Smooth muscle cell (in vitro differentiated cells): ENCODE measurements at regions not wholly inside any gene's neighbourhood (a gene's known extent, or its start where the extent isn't known, plus 50 kb on each side); places are given as distances from the start of the nearest gene placed in this dataset.

ENCODE experiments used
- DNase-seq: peaks from one replicate; lab custom pipeline; 2025; ENCODE audit not compliant: unreplicated experiment; lab: John Stamatoyannopoulos, UW
- H2AFZ ChIP-seq: fragments of 200-600 bp; sonication (generic); 2 replicates; pipeline ENCODE4 v1.6.0; 2016; ENCODE audit warnings: antibody characterized with exemption, low read depth, mild to moderate bottlenecking
- H3F3A ChIP-seq: fragments of 200-600 bp; sonication (generic); 2 replicates; pipeline ENCODE4 v1.6.0; 2017; ENCODE audit warnings: antibody characterized with exemption, low read depth
- H3K27ac ChIP-seq: fragments of 200-600 bp; sonication (generic); 2 replicates; pipeline ENCODE4 v1.5.1; 2016; ENCODE audit warnings: low read depth, mild to moderate bottlenecking
- H3K27me3 ChIP-seq: fragments of 200-600 bp; sonication (generic); 2 replicates; pipeline ENCODE4 v1.6.1; 2016; ENCODE audit warnings: low read depth, mild to moderate bottlenecking
- H3K36me3 ChIP-seq: fragments of 200-600 bp; sonication (generic); 2 replicates; pipeline ENCODE4 v1.5.1; 2016; ENCODE audit warnings: low read depth
- H3K4me1 ChIP-seq: fragments of 200-600 bp; sonication (generic); 2 replicates; pipeline ENCODE4 v1.5.1; 2016; ENCODE audit warnings: low read depth
- H3K4me2 ChIP-seq: fragments of 200-600 bp; sonication (generic); 2 replicates; pipeline ENCODE4 v1.6.0; 2016; ENCODE audit warnings: mild to moderate bottlenecking
- H3K4me3 ChIP-seq: fragments of 200-600 bp; sonication (generic); 2 replicates; pipeline ENCODE4 v1.5.1; 2016; ENCODE audit warnings: mild to moderate bottlenecking
- H3K79me2 ChIP-seq: fragments of 200-600 bp; sonication (generic); 2 replicates; pipeline ENCODE4 v1.6.0; 2016; ENCODE audit warnings: low read depth, mild to moderate bottlenecking
- H3K9ac ChIP-seq: fragments of 200-600 bp; sonication (generic); 2 replicates; pipeline ENCODE4 v1.6.0; 2016; ENCODE audit warnings: low read depth
- H3K9me3 ChIP-seq: fragments of 200-600 bp; sonication (generic); replicated peaks from 2 replicates; pipeline ENCODE4 v1.5.1; 2016; ENCODE audit warnings: low read depth
- H4K20me1 ChIP-seq: fragments of 200-600 bp; sonication (generic); 2 replicates; pipeline ENCODE4 v1.6.0; 2016; ENCODE audit warnings: low read depth
- WGBS: methylation state at CpG from one replicate; pipeline ENCODE4 v1.1.7; 2016; ENCODE audit warnings: low lambda C conversion rate; 5-methylcytosine and 5-hydroxymethylcytosine counted together
- TF ChIP-seq, protein P1 (sequence below): fragments of 200-600 bp; sonication (generic); IDR thresholded peaks from 2 replicates; pipeline ENCODE4 v1.5.1; 2017; ENCODE audit warnings: borderline replicate concordance, mild to moderate bottlenecking, antibody characterized with exemption; ENCODE audit not compliant: insufficient read depth, poor library complexity, severe bottlenecking

DNA sequence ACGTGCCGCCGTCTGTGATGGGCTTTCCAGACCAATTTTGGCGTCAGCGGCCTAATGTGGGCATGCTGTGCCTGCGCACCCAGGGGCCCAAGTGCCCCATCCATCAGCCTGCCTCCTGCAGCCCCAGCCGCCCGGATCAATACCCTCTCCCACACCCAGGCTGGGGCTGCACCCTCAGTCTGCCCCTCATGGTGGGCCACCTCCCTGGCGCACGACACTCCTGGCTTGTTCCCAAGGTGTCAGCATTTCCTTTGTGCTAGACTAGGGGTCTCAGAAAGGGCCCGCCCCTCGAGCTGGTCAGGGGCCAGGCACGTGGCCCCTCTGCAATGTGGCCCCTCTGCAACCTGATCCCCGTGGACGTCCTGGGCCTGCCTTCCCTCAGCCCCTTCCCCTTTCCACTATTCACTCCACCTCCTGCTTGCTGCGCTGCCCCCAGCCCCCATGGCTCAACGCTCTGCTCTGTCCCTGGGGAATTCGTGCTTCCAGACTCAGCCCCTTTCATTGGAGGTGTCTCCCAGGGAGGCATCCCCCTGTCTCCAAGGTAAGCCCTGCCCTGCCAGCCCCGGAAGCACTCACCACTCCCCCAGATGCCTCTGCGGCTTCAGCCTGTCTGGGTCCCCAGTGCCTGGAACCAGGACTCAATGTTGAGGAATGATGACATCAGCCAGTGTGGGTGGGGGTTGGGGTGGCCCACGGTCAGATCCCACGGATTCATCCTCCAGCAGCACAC, 130.8 kb downstream of the HMX1 start:
- 84% methylated on average over 22 of the region's 22 CpGs for WGBS
- no peaks in the 10 kb centered on the region for H3K27me3 ChIP-seq
- no peaks in the 10 kb centered on the region for H3K9me3 ChIP-seq
- H3K36me3 ChIP-seq: no peaks in the 10 kb centered on the region
- peaks cover 16% of the 10 kb centered on the region for H3K4me1 ChIP-seq
- no peak overlapping the region for H3K9ac ChIP-seq
- H3K4me2 ChIP-seq: no peak overlapping the region
- no peak overlapping the region for H3K4me3 ChIP-seq
- H4K20me1 ChIP-seq: no peaks in the 10 kb centered on the region
- H3K27ac ChIP-seq: no peak overlapping the region
- TF ChIP-seq, protein P1, sequence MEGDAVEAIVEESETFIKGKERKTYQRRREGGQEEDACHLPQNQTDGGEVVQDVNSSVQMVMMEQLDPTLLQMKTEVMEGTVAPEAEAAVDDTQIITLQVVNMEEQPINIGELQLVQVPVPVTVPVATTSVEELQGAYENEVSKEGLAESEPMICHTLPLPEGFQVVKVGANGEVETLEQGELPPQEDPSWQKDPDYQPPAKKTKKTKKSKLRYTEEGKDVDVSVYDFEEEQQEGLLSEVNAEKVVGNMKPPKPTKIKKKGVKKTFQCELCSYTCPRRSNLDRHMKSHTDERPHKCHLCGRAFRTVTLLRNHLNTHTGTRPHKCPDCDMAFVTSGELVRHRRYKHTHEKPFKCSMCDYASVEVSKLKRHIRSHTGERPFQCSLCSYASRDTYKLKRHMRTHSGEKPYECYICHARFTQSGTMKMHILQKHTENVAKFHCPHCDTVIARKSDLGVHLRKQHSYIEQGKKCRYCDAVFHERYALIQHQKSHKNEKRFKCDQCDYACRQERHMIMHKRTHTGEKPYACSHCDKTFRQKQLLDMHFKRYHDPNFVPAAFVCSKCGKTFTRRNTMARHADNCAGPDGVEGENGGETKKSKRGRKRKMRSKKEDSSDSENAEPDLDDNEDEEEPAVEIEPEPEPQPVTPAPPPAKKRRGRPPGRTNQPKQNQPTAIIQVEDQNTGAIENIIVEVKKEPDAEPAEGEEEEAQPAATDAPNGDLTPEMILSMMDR: no peak
- DNase-seq: no peak
- H3K79me2 ChIP-seq: no peaks in the 10 kb centered on the region
- no peaks in the 10 kb centered on the region for H3F3A ChIP-seq
- H2AFZ ChIP-seq: no peak overlapping the region

DNA sequence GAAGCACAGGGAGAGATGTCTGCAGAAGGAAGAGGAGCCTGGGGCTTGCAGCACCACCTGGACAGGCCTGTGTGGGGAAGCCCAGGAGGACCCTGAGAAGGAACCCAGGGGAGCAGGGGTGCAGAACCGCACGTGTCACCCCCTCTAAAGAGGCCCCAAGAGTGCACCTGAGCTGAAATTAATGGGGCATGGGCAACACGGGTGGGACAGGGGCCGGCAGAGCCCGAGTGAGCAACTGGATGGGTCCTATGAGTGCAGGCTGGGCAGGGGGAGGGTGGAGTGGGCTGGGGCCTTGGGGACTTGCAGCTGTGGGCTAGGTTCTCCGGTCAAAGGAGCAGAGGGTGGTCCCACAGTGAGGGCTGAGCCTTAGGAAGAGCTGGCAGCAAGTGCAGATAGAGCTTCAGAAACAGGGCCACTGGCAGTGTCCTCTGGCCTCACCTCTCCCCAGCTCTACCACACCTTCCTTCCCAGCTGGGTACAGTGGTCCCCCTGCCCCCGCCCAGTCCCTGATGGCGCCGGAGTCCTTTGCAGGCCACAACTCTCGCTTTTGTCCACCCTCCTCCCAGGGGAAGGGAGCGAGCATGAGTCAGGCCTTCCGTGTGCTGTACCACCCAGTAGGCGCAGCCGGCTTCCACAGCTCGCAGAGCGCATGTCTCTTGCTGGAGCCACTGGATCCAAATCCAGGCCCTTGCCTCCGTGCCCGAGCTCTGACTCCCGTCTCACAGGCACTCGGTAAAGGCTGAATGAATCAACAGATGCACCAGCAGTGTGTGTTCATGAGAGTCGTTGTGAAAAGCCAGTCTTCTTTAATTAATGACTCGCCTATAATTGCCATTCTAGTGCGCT, 131.6 kb downstream of the HMX1 start:
- H3K36me3 ChIP-seq: no peaks in the 10 kb centered on the region
- no peak overlapping the region for H2AFZ ChIP-seq
- no peak overlapping the region for H3K4me3 ChIP-seq
- TF ChIP-seq, protein P1: no peak
- no peaks in the 10 kb centered on the region for H3K79me2 ChIP-seq
- no peaks in the 10 kb centered on the region for H4K20me1 ChIP-seq
- no peak overlapping the region for H3K9ac ChIP-seq
- no peak for DNase-seq
- 77% methylated on average over 22 of the region's 23 CpGs for WGBS
- H3K27ac ChIP-seq: no peak overlapping the region
- H3K4me2 ChIP-seq: no peak overlapping the region
- H3K27me3 ChIP-seq: no peaks in the 10 kb centered on the region
- no peaks in the 10 kb centered on the region for H3K9me3 ChIP-seq
- H3K4me1 ChIP-seq: peaks cover 16% of the 10 kb centered on the region
- no peaks in the 10 kb centered on the region for H3F3A ChIP-seq

DNA sequence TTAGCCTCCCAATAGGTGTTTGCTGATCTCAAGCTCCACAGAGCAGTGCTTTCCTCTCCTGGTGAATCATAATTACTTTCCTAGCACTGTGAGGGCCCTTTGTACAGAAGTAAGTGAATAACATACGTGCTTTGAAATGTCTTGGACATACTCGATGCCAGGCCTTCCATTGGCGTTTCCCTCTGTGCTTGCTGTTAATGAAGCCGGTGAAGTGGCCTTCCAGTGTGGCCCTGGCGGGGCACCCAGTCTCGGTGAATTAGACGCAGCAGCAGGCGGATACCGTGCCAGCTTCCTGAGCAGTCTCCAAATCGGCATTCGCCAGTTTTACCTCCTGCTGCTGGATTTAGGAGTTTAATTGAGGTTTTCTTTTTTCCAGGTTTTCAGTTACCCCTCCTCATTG, 132.3 kb downstream of the HMX1 start:
- TF ChIP-seq, protein P1: no peak
- 97% methylated on average over 11 of the region's 11 CpGs for WGBS
- H3K9me3 ChIP-seq: no peaks in the 10 kb centered on the region

More for the DNA sequence above, 132.3 kb downstream of the HMX1 start:
- no peaks in the 10 kb centered on the region for H3F3A ChIP-seq
- no peaks in the 10 kb centered on the region for H3K36me3 ChIP-seq
- no peak overlapping the region for H3K27ac ChIP-seq
- no peak overlapping the region for H3K9ac ChIP-seq
- H3K4me1 ChIP-seq: peaks cover 16% of the 10 kb centered on the region
- DNase-seq: no peak
- no peak overlapping the region for H2AFZ ChIP-seq
- H4K20me1 ChIP-seq: no peaks in the 10 kb centered on the region
- H3K27me3 ChIP-seq: no peaks in the 10 kb centered on the region
- H3K4me2 ChIP-seq: no peak overlapping the region
- H3K4me3 ChIP-seq: no peak overlapping the region
- H3K79me2 ChIP-seq: no peaks in the 10 kb centered on the region
